ENCODE measurements at regions not wholly inside any gene's neighbourhood (a gene's known extent, or its start where the extent isn't known, plus 50 kb on each side); places are given as distances from the start of the nearest gene placed in this dataset.

DNA sequence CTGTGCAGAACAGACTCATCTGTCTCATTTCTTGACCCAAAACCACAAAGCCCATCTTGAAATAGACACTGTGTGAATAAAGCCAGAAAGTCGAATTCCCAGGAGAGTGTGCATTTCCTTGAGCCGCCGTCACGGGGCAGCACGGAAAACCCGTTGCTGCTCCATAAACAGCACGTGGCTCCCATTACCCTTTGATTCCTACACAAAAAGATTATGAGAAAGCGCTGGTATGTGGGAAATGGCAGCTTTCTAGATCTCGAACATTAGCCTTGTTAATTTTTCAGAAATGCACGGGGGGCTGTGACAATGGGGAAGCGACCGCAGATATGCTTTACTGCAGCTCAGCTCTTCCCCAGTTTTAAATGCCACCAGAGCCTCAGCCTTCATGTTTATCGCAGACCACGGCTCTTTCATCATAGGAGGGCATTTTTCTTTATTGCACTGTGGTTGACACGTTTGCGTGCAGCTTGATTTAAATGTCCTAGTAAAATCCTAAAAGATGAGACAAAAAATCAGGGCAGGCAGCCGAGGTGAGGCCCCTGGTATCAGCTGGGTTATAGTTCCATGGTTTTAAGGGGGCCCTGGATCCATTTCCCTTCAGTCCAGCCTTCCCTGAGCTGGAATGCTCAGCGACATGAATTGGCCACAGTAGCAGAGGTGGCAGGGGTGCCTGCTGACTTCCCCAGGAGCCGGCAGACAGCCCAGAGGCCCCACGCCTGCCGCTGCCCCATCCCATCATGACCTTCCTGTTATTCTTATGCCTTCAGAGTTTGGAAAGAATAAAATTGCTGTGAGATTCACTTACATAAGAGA, 249.3 kb downstream of the NDUFA10 start:
- TF ChIP-seq CTCF (optimal IDR thresholded peaks at IDR 0.05 in 1 of 3, IDR thresholded peaks at IDR 0.05 in 1 of 3, conservative IDR thresholded peaks at IDR 0.05 in 1 of 3; ENCODE audit: extremely low read depth in 1 of 3, insufficient read depth in 2 of 3, low read length in 3 of 3) (no peak), EZH2 (IDR thresholded peaks at IDR 0.05; ENCODE audit: low read length) (no peak)

Data from keratinocyte (primary cell).